HCT116 (cell line): ENCODE measurements at regions not wholly inside any gene's neighbourhood (a gene's known extent, or its start where the extent isn't known, plus 50 kb on each side); places are given as distances from the start of the nearest gene placed in this dataset.

Source experiments
- ATAC-seq: fragments of 200-7000 bp; cut with Tn5 transposase; 2 replicates; pipeline ENCODE4 v1.9.1; 2020; ENCODE audit warnings: mild to moderate bottlenecking, moderate library complexity
- BruUV-seq: library from RNA; stranded (reverse); fragments of 400-500 nt; replicated peaks from 2 replicates; lab custom pipeline; 2021; lab: Mats Ljungman, UMichigan
- CTCF ChIA-PET: fragments of 300-600 bp; sonication (Branson Sonifier 250); formaldehyde crosslinking; loops from one replicate; lab custom pipeline; 2021; ENCODE audit warnings: antibody characterized with exemption; lab: Charles Lee
- POLR2A ChIA-PET: fragments of 300-600, 350-600 bp; sonication (Branson Sonifier 250); formaldehyde crosslinking; loops from one replicate; lab custom pipeline; 2021; ENCODE audit warnings: antibody characterized with exemption; lab: Charles Lee
- RAD21 ChIA-PET, 2 experiments: fragments of 300-600 bp; sonication (Branson Sonifier 250); formaldehyde crosslinking; loops; one replicate each; lab custom pipeline; 2023; ENCODE audit warnings: low total read pairs in 2 of 2; ENCODE audit not compliant: uncharacterized antibody in 2 of 2, unreplicated experiment in 2 of 2, low non-redundant PET in 1 of 2; lab: Charles Lee
- DNase-seq: peaks from one replicate; pipeline ENCODE4 v3.0.0-alpha.2; 2010; ENCODE audit warnings: low read depth, low spot score
- H2AFZ ChIP-seq: fragments of 200-600 bp; shearing (Covaris generic), sonication (generic); 2 replicates; pipeline ENCODE4 v1.6.1; 2017; ENCODE audit warnings: low read depth, mixed run types, mixed read lengths, antibody characterized with exemption, low read length; ENCODE audit not compliant: poor library complexity, severe bottlenecking
- H3K27ac ChIP-seq: 2 replicates; pipeline ENCODE4 v1.5.1; 2012; ENCODE audit warnings: low read depth, low read length
- H3K27me3 ChIP-seq: fragments of 200-600 bp; sonication (generic); 2 replicates; pipeline ENCODE4 v1.6.1; 2016; ENCODE audit warnings: mixed run types, low read length, mixed read lengths; ENCODE audit not compliant: insufficient read depth
- H3K36me3 ChIP-seq, 2 experiments: fragments of 200-500 bp in 1 of 2; fragments of 200-600 bp in 1 of 2; sonication (Bioruptor generic) in 1 of 2; sonication (generic) in 1 of 2; 2 replicates each; pipeline versions ENCODE4 v1.5.1 to v1.6.1; 2014 to 2016; ENCODE audit warnings: low read length in 2 of 2, inconsistent platforms in 1 of 2, mixed read lengths in 1 of 2, mixed run types in 1 of 2; ENCODE audit not compliant: insufficient read depth in 2 of 2, control insufficient read depth in 1 of 2
- H3K4me1 ChIP-seq, 2 experiments: fragments of 200-600 bp in 1 of 2; sonication (generic) in 1 of 2; 2 replicates each; pipeline versions ENCODE4 v1.5.1 to v1.6.1; 2012 to 2017; ENCODE audit warnings: low read length in 2 of 2, inconsistent platforms in 1 of 2, mild to moderate bottlenecking in 1 of 2, mixed read lengths in 1 of 2, mixed run types in 1 of 2, moderate library complexity in 1 of 2; ENCODE audit not compliant: insufficient read depth in 2 of 2, control insufficient read depth in 1 of 2
- H3K4me2 ChIP-seq: fragments of 200-600 bp; sonication (generic); 2 replicates; pipeline ENCODE4 v1.6.1; 2017; ENCODE audit warnings: mixed run types, low read length, mixed read lengths
- H3K4me3 ChIP-seq, 2 experiments: fragments of 200-600 bp in 1 of 2; sonication (generic) in 1 of 2; replicated peaks in 1 of 2; 2 replicates each; pipeline ENCODE4 v1.5.1; 2011 to 2016; ENCODE audit warnings: low read length in 2 of 2, control low read depth in 1 of 2, low read depth in 1 of 2, mild to moderate bottlenecking in 1 of 2, mixed read lengths in 1 of 2, mixed run types in 1 of 2
- H3K79me2 ChIP-seq: fragments of 200-600 bp; sonication (generic); 2 replicates; pipeline ENCODE4 v1.6.1; 2017; ENCODE audit warnings: mild to moderate bottlenecking, mixed run types, low read length, moderate library complexity, mixed read lengths; ENCODE audit not compliant: insufficient read depth
- H3K9ac ChIP-seq: fragments of 200-600 bp; sonication (generic); 2 replicates; pipeline ENCODE4 v1.6.1; 2016; ENCODE audit warnings: low read length, mixed read lengths
- H3K9me2 ChIP-seq: fragments of 200-600 bp; sonication (generic), shearing (Covaris generic); 2 replicates; pipeline ENCODE4 v1.6.1; 2017; ENCODE audit warnings: mixed run types, mild to moderate bottlenecking, moderate library complexity; ENCODE audit not compliant: insufficient read depth
- H3K9me3 ChIP-seq, 2 experiments: fragments of 200-500 bp in 1 of 2; fragments of 200-600 bp in 1 of 2; sonication (Bioruptor generic) in 1 of 2; sonication (generic) in 1 of 2; 2 replicates each; pipeline ENCODE4 v1.6.1; 2014 to 2017; ENCODE audit warnings: low read length in 2 of 2, mixed read lengths in 2 of 2, inconsistent platforms in 1 of 2, low read depth in 1 of 2, mild to moderate bottlenecking in 1 of 2, mixed run types in 1 of 2, moderate library complexity in 1 of 2; ENCODE audit not compliant: control insufficient read depth in 1 of 2, insufficient read depth in 1 of 2
- H4K20me1 ChIP-seq: fragments of 200-600 bp; sonication (generic), shearing (Covaris generic); 2 replicates; pipeline ENCODE4 v1.6.1; 2017; ENCODE audit warnings: mixed run types, mild to moderate bottlenecking, moderate library complexity; ENCODE audit not compliant: insufficient read depth
- CEBPB ChIP-seq: IDR thresholded peaks from 2 replicates; pipeline ENCODE4 v1.6.1; 2012; ENCODE audit warnings: low read depth
- ELF1 ChIP-seq: IDR thresholded peaks from 2 replicates; pipeline ENCODE4 v1.6.1; 2012; ENCODE audit warnings: low read depth, borderline replicate concordance
- EZH2 ChIP-seq: fragments of 200-600 bp; sonication (generic); IDR thresholded peaks from 2 replicates; pipeline ENCODE4 v1.6.1; 2017; ENCODE audit warnings: antibody characterized with exemption, mixed run types
- EZH2phosphoT487 ChIP-seq: fragments of 200-600 bp; IDR thresholded peaks from 2 replicates; pipeline ENCODE4 v1.6.1; 2018; ENCODE audit warnings: antibody characterized with exemption, borderline replicate concordance
- FOSL1 ChIP-seq: IDR thresholded peaks from 2 replicates; pipeline ENCODE4 v1.6.1; 2012; ENCODE audit warnings: low read depth
- JUND ChIP-seq: IDR thresholded peaks from 2 replicates; pipeline ENCODE4 v1.6.1; 2012
- POLR2AphosphoS5 ChIP-seq: IDR thresholded peaks from 2 replicates; pipeline ENCODE4 v1.6.1; 2011; ENCODE audit warnings: mild to moderate bottlenecking, low read depth, low read length, moderate library complexity
- RAD21 ChIP-seq: IDR thresholded peaks from 2 replicates; pipeline ENCODE4 v1.6.1; 2012; ENCODE audit warnings: low read depth, mild to moderate bottlenecking
- REST ChIP-seq: IDR thresholded peaks from 2 replicates; pipeline ENCODE4 v1.6.1; 2012; ENCODE audit warnings: low read depth
- SIN3A ChIP-seq: IDR thresholded peaks from 2 replicates; pipeline ENCODE4 v1.6.1; 2012; ENCODE audit warnings: low read depth
- SP1 ChIP-seq: IDR thresholded peaks from 2 replicates; pipeline ENCODE4 v1.6.1; 2012; ENCODE audit warnings: low read depth
- SRF ChIP-seq: IDR thresholded peaks from 2 replicates; pipeline ENCODE4 v1.6.1; 2012; ENCODE audit warnings: low read depth
- TCF7L2 ChIP-seq: IDR thresholded peaks from 2 replicates; pipeline ENCODE4 v1.7.0; 2011; ENCODE audit warnings: borderline replicate concordance, inconsistent platforms; ENCODE audit not compliant: insufficient read depth, insufficient read length; ENCODE audit errors: extremely low read depth
- YY1 ChIP-seq: IDR thresholded peaks from 2 replicates; pipeline ENCODE4 v1.6.1; 2011; ENCODE audit warnings: low read length, low read depth, moderate library complexity, mild to moderate bottlenecking; ENCODE audit not compliant: insufficient replicate concordance; ENCODE audit errors: extremely low read depth
- ZBTB33 ChIP-seq: IDR thresholded peaks from 2 replicates; pipeline ENCODE4 v1.6.1; 2011; ENCODE audit warnings: mild to moderate bottlenecking, low read length, moderate library complexity; ENCODE audit not compliant: insufficient replicate concordance; ENCODE audit errors: extremely low read depth
- ZFX ChIP-seq: fragments of 450-650 bp; IDR thresholded peaks from 2 replicates; pipeline ENCODE4 v1.6.1; 2017
- ZNF274 ChIP-seq: fragments of 200-500 bp; sonication (Bioruptor generic); IDR thresholded peaks from 2 replicates; pipeline ENCODE4 v1.6.1; 2014; ENCODE audit warnings: mild to moderate bottlenecking, low read depth, low read length, inconsistent platforms
- intact Hi-C: fragments of 100-400 bp; cut with micrococcal nuclease; formaldehyde crosslinking; loops from 2 replicates; pipeline ENCODE4 v1.10.0; 2022
- TF ChIP-seq, protein P1 (sequence below), 3 experiments: fragments of 200-600 bp in 1 of 3; sonication (generic) in 1 of 3; IDR thresholded peaks in 2 of 3; conservative IDR thresholded peaks in 1 of 3; 2 replicates each; pipeline ENCODE4 v1.5.1; 2012 to 2017; ENCODE audit warnings: low read depth in 2 of 3, low read length in 2 of 3, antibody characterized with exemption in 1 of 3, borderline replicate concordance in 1 of 3, control low read depth in 1 of 3, mild to moderate bottlenecking in 1 of 3, mixed read lengths in 1 of 3, mixed run types in 1 of 3, moderate library complexity in 1 of 3; ENCODE audit not compliant: insufficient read depth in 1 of 3
- TF ChIP-seq, protein P2 (sequence below): IDR thresholded peaks from 2 replicates; pipeline ENCODE4 v1.6.1; 2012

- Histone ChIP-seq H3K36me3 (no peaks in the 10 kb centered on the region), H3K4me3 (no peak overlapping the region), H3K9me2 (no peaks in the 10 kb centered on the region), H4K20me1 (no peaks in the 10 kb centered on the region), H3K27ac (no peak overlapping the region), H3K27me3 (peaks cover 12% of the 10 kb centered on the region), H2AFZ (no peak overlapping the region), H3K9me3 (no peaks in the 10 kb centered on the region), H3K4me2 (no peak overlapping the region), H3K79me2 (no peaks in the 10 kb centered on the region), H3K9ac (no peak overlapping the region), H3K4me1 (no peaks in the 10 kb centered on the region)
- ChIA-PET CTCF (no interaction called here), POLR2A (no interaction called here), RAD21 (no interaction called here)
- TF ChIP-seq EZH2 (no peak), POLR2AphosphoS5 (no peak), RAD21 (no peak), ZFX (no peak), SIN3A (no peak), YY1 (no peak), ELF1 (no peak), EZH2phosphoT487 (no peak), ZNF274 (no peak), TCF7L2 (no peak), JUND (no peak), SRF (no peak), ZBTB33 (no peak), REST (no peak), SP1 (no peak), FOSL1 (no peak), CEBPB (no peak)
- TF ChIP-seq, protein P1, sequence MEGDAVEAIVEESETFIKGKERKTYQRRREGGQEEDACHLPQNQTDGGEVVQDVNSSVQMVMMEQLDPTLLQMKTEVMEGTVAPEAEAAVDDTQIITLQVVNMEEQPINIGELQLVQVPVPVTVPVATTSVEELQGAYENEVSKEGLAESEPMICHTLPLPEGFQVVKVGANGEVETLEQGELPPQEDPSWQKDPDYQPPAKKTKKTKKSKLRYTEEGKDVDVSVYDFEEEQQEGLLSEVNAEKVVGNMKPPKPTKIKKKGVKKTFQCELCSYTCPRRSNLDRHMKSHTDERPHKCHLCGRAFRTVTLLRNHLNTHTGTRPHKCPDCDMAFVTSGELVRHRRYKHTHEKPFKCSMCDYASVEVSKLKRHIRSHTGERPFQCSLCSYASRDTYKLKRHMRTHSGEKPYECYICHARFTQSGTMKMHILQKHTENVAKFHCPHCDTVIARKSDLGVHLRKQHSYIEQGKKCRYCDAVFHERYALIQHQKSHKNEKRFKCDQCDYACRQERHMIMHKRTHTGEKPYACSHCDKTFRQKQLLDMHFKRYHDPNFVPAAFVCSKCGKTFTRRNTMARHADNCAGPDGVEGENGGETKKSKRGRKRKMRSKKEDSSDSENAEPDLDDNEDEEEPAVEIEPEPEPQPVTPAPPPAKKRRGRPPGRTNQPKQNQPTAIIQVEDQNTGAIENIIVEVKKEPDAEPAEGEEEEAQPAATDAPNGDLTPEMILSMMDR (IDR thresholded peaks at IDR 0.05 in 2 of 3, conservative IDR thresholded peaks at IDR 0.05 in 1 of 3; ENCODE audit: borderline replicate concordance in 1 of 3, insufficient read depth in 1 of 3, low read depth in 2 of 3, low read length in 2 of 3): no peak
- TF ChIP-seq, protein P2, sequence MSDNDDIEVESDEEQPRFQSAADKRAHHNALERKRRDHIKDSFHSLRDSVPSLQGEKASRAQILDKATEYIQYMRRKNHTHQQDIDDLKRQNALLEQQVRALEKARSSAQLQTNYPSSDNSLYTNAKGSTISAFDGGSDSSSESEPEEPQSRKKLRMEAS: no peak
- ATAC-seq (no peak), DNase-seq (no peak)
- BruUV-seq: no TSS peak
- intact Hi-C loops: loop anchor here (10.0 kb wide), 1 partner anchor 228 kb away; no protein-coding TSS in a partner anchor
Observed at GRCh38 chr15:69962561-69962960, 135.2 kb downstream of the TLE3 start.
